ENCODE measurements at regions not wholly inside any gene's neighbourhood (a gene's known extent, or its start where the extent isn't known, plus 50 kb on each side); places are given as distances from the start of the nearest gene placed in this dataset.

DNA sequence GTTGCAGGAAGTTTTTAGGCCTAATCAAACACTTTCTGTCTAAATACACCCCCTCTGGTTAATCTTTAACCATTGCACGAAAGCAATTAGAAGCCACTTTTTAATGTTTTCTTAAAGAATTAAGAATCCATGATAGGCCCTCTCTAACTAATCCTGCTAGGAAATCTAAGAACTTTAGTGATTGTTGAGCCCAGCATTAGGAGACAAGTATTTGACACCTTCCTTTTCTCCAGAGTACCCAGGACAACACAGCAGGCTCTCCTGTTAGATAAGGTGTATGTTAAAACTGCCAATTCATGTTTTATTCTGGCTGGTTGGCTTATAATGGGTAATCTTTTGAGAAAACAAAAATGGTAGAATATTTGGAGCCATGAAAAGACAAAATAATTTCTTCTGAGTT lies 95.0 kb downstream of the ALX1 start:
- Histone ChIP-seq H3K9ac (ENCODE audit: low read length) (no peak overlapping the region), H3K9me3 (ENCODE audit: insufficient read depth, low read depth, low read length) (no peaks in the 10 kb centered on the region), H3K18ac (ENCODE audit: low read length) (no peak overlapping the region), H3K4me1 (ENCODE audit: control insufficient read depth in 1 of 2, insufficient read depth in 2 of 2, low read length in 2 of 2) (no peaks in the 10 kb centered on the region), H3K36me3 (ENCODE audit: control insufficient read depth in 1 of 2, insufficient read depth in 2 of 2, low read length in 2 of 2) (no peaks in the 10 kb centered on the region), H3K79me2 (ENCODE audit: control insufficient read depth, insufficient read depth, low read length, poor library complexity) (no peaks in the 10 kb centered on the region), H2BK12ac (ENCODE audit: low read length) (no peak overlapping the region), H3K27ac (ENCODE audit: low read depth, low read length) (no peak overlapping the region), H2BK120ac (ENCODE audit: insufficient read depth, low read length, poor library complexity) (no peak overlapping the region), H3K4ac (ENCODE audit: low read depth, low read length) (no peak overlapping the region), H2BK5ac (ENCODE audit: low read depth, low read length, poor library complexity) (no peak overlapping the region), H4K8ac (ENCODE audit: low read depth, low read length) (no peak overlapping the region), H3K27me3 (ENCODE audit: insufficient read depth, low read length) (no peaks in the 10 kb centered on the region), H3K14ac (ENCODE audit: low read length) (no peak overlapping the region), H2AFZ (ENCODE audit: insufficient read depth, low read length, poor library complexity) (no peak overlapping the region), H4K12ac (ENCODE audit: low read depth, low read length) (no peak overlapping the region), H3K4me2 (ENCODE audit: low read length) (no peak overlapping the region), H2AK5ac (ENCODE audit: low read length) (no peak overlapping the region), H3K79me1 (ENCODE audit: low read length) (no peaks in the 10 kb centered on the region), H3K23ac (ENCODE audit: low read length) (no peak overlapping the region), H4K91ac (ENCODE audit: low read depth, low read length) (no peak overlapping the region), H3K4me3 (ENCODE audit: low read depth, low read length) (no peak overlapping the region)
- no CpG with 5 or more reads among the region's 1 CpG for WGBS (ENCODE audit: extremely low coverage, insufficient coverage, insufficient read length)
- DNase-seq = no peak

DNA sequence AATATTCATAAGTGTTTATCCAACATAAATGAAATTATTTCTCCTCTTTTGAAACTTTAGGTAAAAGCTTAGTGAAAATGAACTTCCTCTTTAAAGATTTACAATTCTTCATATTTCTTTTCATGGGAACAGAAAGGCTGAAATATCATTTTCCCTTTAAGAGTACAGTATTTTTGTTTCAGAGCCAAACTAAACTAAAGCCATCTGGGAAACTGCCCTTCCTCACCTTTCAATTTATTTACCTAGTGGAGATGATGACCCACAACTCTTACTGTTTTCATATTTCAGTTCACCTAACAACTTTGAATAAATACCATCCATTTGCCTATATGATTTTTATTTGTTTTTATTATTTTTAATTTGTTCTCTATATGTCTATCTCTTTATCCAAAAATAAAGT lies 105.4 kb downstream of the ALX1 start:
- Histone ChIP-seq H3K4me3 (ENCODE audit: low read depth, low read length) (no peak overlapping the region), H4K12ac (ENCODE audit: low read depth, low read length) (no peak overlapping the region), H3K9me3 (ENCODE audit: insufficient read depth, low read depth, low read length) (no peaks in the 10 kb centered on the region), H2AFZ (ENCODE audit: insufficient read depth, low read length, poor library complexity) (no peak overlapping the region), H3K23ac (ENCODE audit: low read length) (no peak overlapping the region), H4K91ac (ENCODE audit: low read depth, low read length) (no peak overlapping the region), H3K9ac (ENCODE audit: low read length) (no peak overlapping the region), H3K4me2 (ENCODE audit: low read length) (no peak overlapping the region), H2BK120ac (ENCODE audit: insufficient read depth, low read length, poor library complexity) (no peak overlapping the region), H3K18ac (ENCODE audit: low read length) (no peak overlapping the region), H3K27me3 (ENCODE audit: insufficient read depth, low read length) (no peaks in the 10 kb centered on the region), H2BK12ac (ENCODE audit: low read length) (no peak overlapping the region), H3K27ac (ENCODE audit: low read depth, low read length) (no peak overlapping the region), H3K36me3 (ENCODE audit: control insufficient read depth in 1 of 2, insufficient read depth in 2 of 2, low read length in 2 of 2) (no peaks in the 10 kb centered on the region), H2BK5ac (ENCODE audit: low read depth, low read length, poor library complexity) (no peak overlapping the region), H3K4ac (ENCODE audit: low read depth, low read length) (no peak overlapping the region), H3K14ac (ENCODE audit: low read length) (no peak overlapping the region), H4K8ac (ENCODE audit: low read depth, low read length) (no peak overlapping the region), H2AK5ac (ENCODE audit: low read length) (no peak overlapping the region), H3K79me2 (ENCODE audit: control insufficient read depth, insufficient read depth, low read length, poor library complexity) (no peaks in the 10 kb centered on the region), H3K79me1 (ENCODE audit: low read length) (no peaks in the 10 kb centered on the region), H3K4me1 (ENCODE audit: control insufficient read depth in 1 of 2, insufficient read depth in 2 of 2, low read length in 2 of 2) (no peaks in the 10 kb centered on the region)
- no peak for DNase-seq

DNA sequence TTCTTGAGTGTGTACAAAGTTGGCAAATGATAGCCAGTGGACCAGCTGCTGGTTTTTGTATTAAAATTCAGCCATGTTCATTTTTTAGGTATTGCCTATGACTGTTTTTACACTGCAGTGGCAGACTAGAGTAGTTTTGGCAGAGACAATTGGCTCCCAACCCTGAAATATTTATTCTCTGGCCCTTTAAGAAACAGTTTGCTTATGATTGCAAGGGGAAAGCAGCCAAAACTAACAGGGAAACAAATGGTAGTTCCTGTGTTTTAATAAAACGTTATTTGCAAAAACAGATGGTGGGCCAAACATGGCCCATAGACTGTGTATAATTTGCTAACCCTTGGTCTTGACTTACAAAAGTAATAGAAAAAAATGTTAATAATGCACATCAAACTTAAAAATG lies 110.2 kb downstream of the ALX1 start:
- Histone ChIP-seq H3K79me2 (ENCODE audit: control insufficient read depth, insufficient read depth, low read length, poor library complexity) (no peaks in the 10 kb centered on the region), H2AK5ac (ENCODE audit: low read length) (no peak overlapping the region), H3K14ac (ENCODE audit: low read length) (no peak overlapping the region), H4K91ac (ENCODE audit: low read depth, low read length) (no peak overlapping the region), H3K23ac (ENCODE audit: low read length) (no peak overlapping the region), H3K18ac (ENCODE audit: low read length) (no peak overlapping the region), H3K4me3 (ENCODE audit: low read depth, low read length) (no peak overlapping the region), H3K27ac (ENCODE audit: low read depth, low read length) (no peak overlapping the region), H3K27me3 (ENCODE audit: insufficient read depth, low read length) (no peaks in the 10 kb centered on the region), H2BK12ac (ENCODE audit: low read length) (no peak overlapping the region), H3K36me3 (ENCODE audit: control insufficient read depth in 1 of 2, insufficient read depth in 2 of 2, low read length in 2 of 2) (no peaks in the 10 kb centered on the region), H2BK120ac (ENCODE audit: insufficient read depth, low read length, poor library complexity) (no peak overlapping the region), H3K4me2 (ENCODE audit: low read length) (no peak overlapping the region), H4K8ac (ENCODE audit: low read depth, low read length) (no peak overlapping the region), H3K4me1 (ENCODE audit: control insufficient read depth in 1 of 2, insufficient read depth in 2 of 2, low read length in 2 of 2) (no peaks in the 10 kb centered on the region), H2AFZ (ENCODE audit: insufficient read depth, low read length, poor library complexity) (no peak overlapping the region), H3K9ac (ENCODE audit: low read length) (no peak overlapping the region), H2BK5ac (ENCODE audit: low read depth, low read length, poor library complexity) (no peak overlapping the region), H3K4ac (ENCODE audit: low read depth, low read length) (no peak overlapping the region), H3K79me1 (ENCODE audit: low read length) (no peaks in the 10 kb centered on the region), H4K12ac (ENCODE audit: low read depth, low read length) (no peak overlapping the region), H3K9me3 (ENCODE audit: insufficient read depth, low read depth, low read length) (no peaks in the 10 kb centered on the region)
- WGBS (ENCODE audit: extremely low coverage, insufficient coverage, insufficient read length) = no CpG with 5 or more reads among the region's 1 CpG
- no peak for DNase-seq

DNA sequence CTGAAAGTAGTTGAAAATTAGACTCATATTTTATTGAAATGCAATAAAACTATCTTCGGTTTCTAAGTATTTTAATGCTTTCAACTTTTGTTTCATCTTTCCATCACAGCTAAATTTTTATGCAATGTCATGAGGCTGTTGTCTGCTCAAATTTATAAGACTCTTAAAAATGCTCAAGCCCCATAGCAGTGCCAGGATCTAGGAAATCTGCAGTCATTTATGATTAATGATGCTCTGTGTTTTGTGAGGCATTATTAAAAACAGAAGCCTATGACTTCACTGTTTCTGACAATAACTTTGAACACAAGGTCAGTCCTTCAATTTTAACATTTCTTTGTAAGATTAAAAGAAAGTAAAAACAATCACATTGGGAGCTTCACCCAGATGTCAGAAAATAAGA lies 112.5 kb downstream of the ALX1 start:
- Histone ChIP-seq H2AK5ac (ENCODE audit: low read length) (no peak overlapping the region), H3K9ac (ENCODE audit: low read length) (no peak overlapping the region), H4K8ac (ENCODE audit: low read depth, low read length) (no peak overlapping the region), H3K4me2 (ENCODE audit: low read length) (no peak overlapping the region), H3K27ac (ENCODE audit: low read depth, low read length) (no peak overlapping the region), H4K12ac (ENCODE audit: low read depth, low read length) (no peak overlapping the region), H2BK120ac (ENCODE audit: insufficient read depth, low read length, poor library complexity) (no peak overlapping the region), H3K4me3 (ENCODE audit: low read depth, low read length) (no peak overlapping the region), H2BK12ac (ENCODE audit: low read length) (no peak overlapping the region), H3K27me3 (ENCODE audit: insufficient read depth, low read length) (no peaks in the 10 kb centered on the region), H3K18ac (ENCODE audit: low read length) (no peak overlapping the region), H3K9me3 (ENCODE audit: insufficient read depth, low read depth, low read length) (no peaks in the 10 kb centered on the region), H3K79me2 (ENCODE audit: control insufficient read depth, insufficient read depth, low read length, poor library complexity) (no peaks in the 10 kb centered on the region), H2BK5ac (ENCODE audit: low read depth, low read length, poor library complexity) (no peak overlapping the region), H2AFZ (ENCODE audit: insufficient read depth, low read length, poor library complexity) (no peak overlapping the region), H3K14ac (ENCODE audit: low read length) (no peak overlapping the region), H3K36me3 (ENCODE audit: control insufficient read depth in 1 of 2, insufficient read depth in 2 of 2, low read length in 2 of 2) (no peaks in the 10 kb centered on the region), H3K23ac (ENCODE audit: low read length) (no peak overlapping the region), H3K79me1 (ENCODE audit: low read length) (no peaks in the 10 kb centered on the region), H3K4me1 (ENCODE audit: control insufficient read depth in 1 of 2, insufficient read depth in 2 of 2, low read length in 2 of 2) (no peaks in the 10 kb centered on the region), H3K4ac (ENCODE audit: low read depth, low read length) (no peak overlapping the region), H4K91ac (ENCODE audit: low read depth, low read length) (no peak overlapping the region)
- DNase-seq = no peak
- no CpG with 5 or more reads among the region's 1 CpG for WGBS (ENCODE audit: extremely low coverage, insufficient coverage, insufficient read length)

DNA sequence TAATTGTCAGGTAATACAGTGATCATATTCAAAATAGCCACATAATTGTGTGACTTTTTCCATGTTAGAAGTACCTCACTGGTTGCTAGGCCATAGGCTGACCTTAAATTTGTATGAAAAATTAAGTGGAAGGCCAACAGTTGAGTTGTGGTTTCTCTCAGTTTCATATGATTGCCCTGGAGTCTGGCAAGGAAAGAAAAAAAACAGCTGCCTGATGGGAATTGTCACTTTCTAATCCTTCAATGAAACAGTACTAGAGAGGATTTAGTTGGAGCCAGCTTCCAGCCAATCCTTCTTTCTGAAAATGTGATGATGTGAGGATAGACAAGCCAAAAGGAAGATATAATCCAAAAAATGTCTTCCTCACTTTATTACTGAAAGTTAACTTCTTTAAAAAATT lies 113.6 kb downstream of the ALX1 start:
- no peak overlapping the region for H2AK5ac ChIP-seq (ENCODE audit: low read length)
- no peak overlapping the region for H3K4me2 ChIP-seq (ENCODE audit: low read length)
- H3K9ac ChIP-seq (ENCODE audit: low read length) = no peak overlapping the region
- H3K18ac ChIP-seq (ENCODE audit: low read length) = no peak overlapping the region
- H2BK120ac ChIP-seq (ENCODE audit: insufficient read depth, low read length, poor library complexity) = no peak overlapping the region
- no peak overlapping the region for H4K8ac ChIP-seq (ENCODE audit: low read depth, low read length)
- H3K27ac ChIP-seq (ENCODE audit: low read depth, low read length) = no peak overlapping the region
- no peak overlapping the region for H3K4ac ChIP-seq (ENCODE audit: low read depth, low read length)
- no peaks in the 10 kb centered on the region for H3K9me3 ChIP-seq (ENCODE audit: insufficient read depth, low read depth, low read length)
- H3K4me3 ChIP-seq (ENCODE audit: low read depth, low read length) = no peak overlapping the region
- no peak overlapping the region for H4K91ac ChIP-seq (ENCODE audit: low read depth, low read length)
- no peak overlapping the region for H3K23ac ChIP-seq (ENCODE audit: low read length)
- H4K12ac ChIP-seq (ENCODE audit: low read depth, low read length) = no peak overlapping the region
- no peak overlapping the region for H2BK5ac ChIP-seq (ENCODE audit: low read depth, low read length, poor library complexity)
- no peaks in the 10 kb centered on the region for H3K27me3 ChIP-seq (ENCODE audit: insufficient read depth, low read length)
- H2BK12ac ChIP-seq (ENCODE audit: low read length) = no peak overlapping the region
- DNase-seq = no peak
- H3K79me1 ChIP-seq (ENCODE audit: low read length) = no peaks in the 10 kb centered on the region
- H2AFZ ChIP-seq (ENCODE audit: insufficient read depth, low read length, poor library complexity) = no peak overlapping the region
- H3K4me1 ChIP-seq (ENCODE audit: control insufficient read depth in 1 of 2, insufficient read depth in 2 of 2, low read length in 2 of 2) = no peaks in the 10 kb centered on the region
- H3K14ac ChIP-seq (ENCODE audit: low read length) = no peak overlapping the region
- H3K79me2 ChIP-seq (ENCODE audit: control insufficient read depth, insufficient read depth, low read length, poor library complexity) = no peaks in the 10 kb centered on the region
- no peaks in the 10 kb centered on the region for H3K36me3 ChIP-seq (ENCODE audit: control insufficient read depth in 1 of 2, insufficient read depth in 2 of 2, low read length in 2 of 2)
